HCT116 (cell line): ENCODE measurements at regions not wholly inside any gene's neighbourhood (a gene's known extent, or its start where the extent isn't known, plus 50 kb on each side); places are given as distances from the start of the nearest gene placed in this dataset.

Experiments
- ATAC-seq: fragments of 200-7000 bp; cut with Tn5 transposase; 2 replicates; pipeline ENCODE4 v1.9.1; 2020; ENCODE audit warnings: mild to moderate bottlenecking, moderate library complexity
- BruUV-seq: library from RNA; stranded (reverse); fragments of 400-500 nt; replicated peaks from 2 replicates; lab custom pipeline; 2021; lab: Mats Ljungman, UMichigan
- CTCF ChIA-PET: fragments of 300-600 bp; sonication (Branson Sonifier 250); formaldehyde crosslinking; loops from one replicate; lab custom pipeline; 2021; ENCODE audit warnings: antibody characterized with exemption; lab: Charles Lee
- POLR2A ChIA-PET: fragments of 300-600, 350-600 bp; sonication (Branson Sonifier 250); formaldehyde crosslinking; loops from one replicate; lab custom pipeline; 2021; ENCODE audit warnings: antibody characterized with exemption; lab: Charles Lee
- RAD21 ChIA-PET, 2 experiments: fragments of 300-600 bp; sonication (Branson Sonifier 250); formaldehyde crosslinking; loops; one replicate each; lab custom pipeline; 2023; ENCODE audit warnings: low total read pairs in 2 of 2; ENCODE audit not compliant: uncharacterized antibody in 2 of 2, unreplicated experiment in 2 of 2, low non-redundant PET in 1 of 2; lab: Charles Lee
- DNase-seq: peaks from one replicate; pipeline ENCODE4 v3.0.0-alpha.2; 2010; ENCODE audit warnings: low read depth, low spot score
- H2AFZ ChIP-seq: fragments of 200-600 bp; shearing (Covaris generic), sonication (generic); 2 replicates; pipeline ENCODE4 v1.6.1; 2017; ENCODE audit warnings: low read depth, mixed run types, mixed read lengths, antibody characterized with exemption, low read length; ENCODE audit not compliant: poor library complexity, severe bottlenecking
- H3K27ac ChIP-seq: 2 replicates; pipeline ENCODE4 v1.5.1; 2012; ENCODE audit warnings: low read depth, low read length
- H3K27me3 ChIP-seq: fragments of 200-600 bp; sonication (generic); 2 replicates; pipeline ENCODE4 v1.6.1; 2016; ENCODE audit warnings: mixed run types, low read length, mixed read lengths; ENCODE audit not compliant: insufficient read depth
- H3K36me3 ChIP-seq, 2 experiments: fragments of 200-500 bp in 1 of 2; fragments of 200-600 bp in 1 of 2; sonication (Bioruptor generic) in 1 of 2; sonication (generic) in 1 of 2; 2 replicates each; pipeline versions ENCODE4 v1.5.1 to v1.6.1; 2014 to 2016; ENCODE audit warnings: low read length in 2 of 2, inconsistent platforms in 1 of 2, mixed read lengths in 1 of 2, mixed run types in 1 of 2; ENCODE audit not compliant: insufficient read depth in 2 of 2, control insufficient read depth in 1 of 2
- H3K4me1 ChIP-seq, 2 experiments: fragments of 200-600 bp in 1 of 2; sonication (generic) in 1 of 2; 2 replicates each; pipeline versions ENCODE4 v1.5.1 to v1.6.1; 2012 to 2017; ENCODE audit warnings: low read length in 2 of 2, inconsistent platforms in 1 of 2, mild to moderate bottlenecking in 1 of 2, mixed read lengths in 1 of 2, mixed run types in 1 of 2, moderate library complexity in 1 of 2; ENCODE audit not compliant: insufficient read depth in 2 of 2, control insufficient read depth in 1 of 2
- H3K4me2 ChIP-seq: fragments of 200-600 bp; sonication (generic); 2 replicates; pipeline ENCODE4 v1.6.1; 2017; ENCODE audit warnings: mixed run types, low read length, mixed read lengths
- H3K4me3 ChIP-seq, 2 experiments: fragments of 200-600 bp in 1 of 2; sonication (generic) in 1 of 2; replicated peaks in 1 of 2; 2 replicates each; pipeline ENCODE4 v1.5.1; 2011 to 2016; ENCODE audit warnings: low read length in 2 of 2, control low read depth in 1 of 2, low read depth in 1 of 2, mild to moderate bottlenecking in 1 of 2, mixed read lengths in 1 of 2, mixed run types in 1 of 2
- H3K79me2 ChIP-seq: fragments of 200-600 bp; sonication (generic); 2 replicates; pipeline ENCODE4 v1.6.1; 2017; ENCODE audit warnings: mild to moderate bottlenecking, mixed run types, low read length, moderate library complexity, mixed read lengths; ENCODE audit not compliant: insufficient read depth
- H3K9ac ChIP-seq: fragments of 200-600 bp; sonication (generic); 2 replicates; pipeline ENCODE4 v1.6.1; 2016; ENCODE audit warnings: low read length, mixed read lengths
- H3K9me2 ChIP-seq: fragments of 200-600 bp; sonication (generic), shearing (Covaris generic); 2 replicates; pipeline ENCODE4 v1.6.1; 2017; ENCODE audit warnings: mixed run types, mild to moderate bottlenecking, moderate library complexity; ENCODE audit not compliant: insufficient read depth
- H3K9me3 ChIP-seq, 2 experiments: fragments of 200-500 bp in 1 of 2; fragments of 200-600 bp in 1 of 2; sonication (Bioruptor generic) in 1 of 2; sonication (generic) in 1 of 2; 2 replicates each; pipeline ENCODE4 v1.6.1; 2014 to 2017; ENCODE audit warnings: low read length in 2 of 2, mixed read lengths in 2 of 2, inconsistent platforms in 1 of 2, low read depth in 1 of 2, mild to moderate bottlenecking in 1 of 2, mixed run types in 1 of 2, moderate library complexity in 1 of 2; ENCODE audit not compliant: control insufficient read depth in 1 of 2, insufficient read depth in 1 of 2
- H4K20me1 ChIP-seq: fragments of 200-600 bp; sonication (generic), shearing (Covaris generic); 2 replicates; pipeline ENCODE4 v1.6.1; 2017; ENCODE audit warnings: mixed run types, mild to moderate bottlenecking, moderate library complexity; ENCODE audit not compliant: insufficient read depth
- ATF3 ChIP-seq: IDR thresholded peaks from 2 replicates; pipeline ENCODE4 v1.6.1; 2012
- CBX3 ChIP-seq: IDR thresholded peaks from 2 replicates; pipeline ENCODE4 v1.6.1; 2012; ENCODE audit warnings: low read depth
- CEBPB ChIP-seq: IDR thresholded peaks from 2 replicates; pipeline ENCODE4 v1.6.1; 2012; ENCODE audit warnings: low read depth
- CTCF ChIP-seq, 3 experiments: fragments of 200-600 bp in 1 of 3; sonication (generic) in 1 of 3; IDR thresholded peaks in 2 of 3; conservative IDR thresholded peaks in 1 of 3; 2 replicates each; pipeline ENCODE4 v1.5.1; 2012 to 2017; ENCODE audit warnings: low read depth in 2 of 3, low read length in 2 of 3, antibody characterized with exemption in 1 of 3, borderline replicate concordance in 1 of 3, control low read depth in 1 of 3, mild to moderate bottlenecking in 1 of 3, mixed read lengths in 1 of 3, mixed run types in 1 of 3, moderate library complexity in 1 of 3; ENCODE audit not compliant: insufficient read depth in 1 of 3
- EGR1 ChIP-seq: IDR thresholded peaks from 2 replicates; pipeline ENCODE4 v1.6.1; 2012; ENCODE audit warnings: low read depth
- ELF1 ChIP-seq: IDR thresholded peaks from 2 replicates; pipeline ENCODE4 v1.6.1; 2012; ENCODE audit warnings: low read depth, borderline replicate concordance
- EZH2phosphoT487 ChIP-seq: fragments of 200-600 bp; IDR thresholded peaks from 2 replicates; pipeline ENCODE4 v1.6.1; 2018; ENCODE audit warnings: antibody characterized with exemption, borderline replicate concordance
- FOSL1 ChIP-seq: IDR thresholded peaks from 2 replicates; pipeline ENCODE4 v1.6.1; 2012; ENCODE audit warnings: low read depth
- JUND ChIP-seq: IDR thresholded peaks from 2 replicates; pipeline ENCODE4 v1.6.1; 2012
- POLR2AphosphoS5 ChIP-seq: IDR thresholded peaks from 2 replicates; pipeline ENCODE4 v1.6.1; 2011; ENCODE audit warnings: mild to moderate bottlenecking, low read depth, low read length, moderate library complexity
- RAD21 ChIP-seq: IDR thresholded peaks from 2 replicates; pipeline ENCODE4 v1.6.1; 2012; ENCODE audit warnings: low read depth, mild to moderate bottlenecking
- REST ChIP-seq: IDR thresholded peaks from 2 replicates; pipeline ENCODE4 v1.6.1; 2012; ENCODE audit warnings: low read depth
- SIN3A ChIP-seq: IDR thresholded peaks from 2 replicates; pipeline ENCODE4 v1.6.1; 2012; ENCODE audit warnings: low read depth
- SP1 ChIP-seq: IDR thresholded peaks from 2 replicates; pipeline ENCODE4 v1.6.1; 2012; ENCODE audit warnings: low read depth
- TCF7L2 ChIP-seq: IDR thresholded peaks from 2 replicates; pipeline ENCODE4 v1.7.0; 2011; ENCODE audit warnings: borderline replicate concordance, inconsistent platforms; ENCODE audit not compliant: insufficient read depth, insufficient read length; ENCODE audit errors: extremely low read depth
- YY1 ChIP-seq: IDR thresholded peaks from 2 replicates; pipeline ENCODE4 v1.6.1; 2011; ENCODE audit warnings: low read length, low read depth, moderate library complexity, mild to moderate bottlenecking; ENCODE audit not compliant: insufficient replicate concordance; ENCODE audit errors: extremely low read depth
- ZFX ChIP-seq: fragments of 450-650 bp; IDR thresholded peaks from 2 replicates; pipeline ENCODE4 v1.6.1; 2017
- ZNF274 ChIP-seq: fragments of 200-500 bp; sonication (Bioruptor generic); IDR thresholded peaks from 2 replicates; pipeline ENCODE4 v1.6.1; 2014; ENCODE audit warnings: mild to moderate bottlenecking, low read depth, low read length, inconsistent platforms
- intact Hi-C: fragments of 100-400 bp; cut with micrococcal nuclease; formaldehyde crosslinking; loops from 2 replicates; pipeline ENCODE4 v1.10.0; 2022

- no peak for TF ChIP-seq ZNF274
- no peak for TF ChIP-seq CBX3
- no peak for TF ChIP-seq RAD21
These were observed 1154.6 kb downstream of the GALC start (continued) for GRCh38 chr14:86838363-86838762.

GRCh38 chr14:86826661-86827060, 1166.3 kb downstream of the GALC start:
- RAD21 ChIA-PET: no interaction called here
- no peak overlapping the region for H3K4me3 ChIP-seq
- DNase-seq (no peak), ATAC-seq (no peak)
- H4K20me1 ChIP-seq: no peaks in the 10 kb centered on the region
- no peak for TF ChIP-seq ATF3
- TF ChIP-seq CTCF (IDR thresholded peaks at IDR 0.05 in 2 of 3, conservative IDR thresholded peaks at IDR 0.05 in 1 of 3; ENCODE audit: borderline replicate concordance in 1 of 3, insufficient read depth in 1 of 3, low read depth in 2 of 3, low read length in 2 of 3): no peak
- TF ChIP-seq REST: no peak
- no peak for TF ChIP-seq ZFX
- TF ChIP-seq YY1: no peak
- no peak for TF ChIP-seq JUND
- TF ChIP-seq EGR1: no peak
- no peak for TF ChIP-seq SIN3A
- no peak for TF ChIP-seq EZH2phosphoT487
- no peak for TF ChIP-seq SP1
- no peak for TF ChIP-seq CEBPB
- TF ChIP-seq TCF7L2: no peak
- no peak for TF ChIP-seq CBX3
- no peak for TF ChIP-seq POLR2AphosphoS5
- no peak for TF ChIP-seq ELF1
- TF ChIP-seq RAD21: no peak
- no peak for TF ChIP-seq FOSL1
- TF ChIP-seq ZNF274: no peak
- POLR2A ChIA-PET: no interaction called here
- no peaks in the 10 kb centered on the region for H3K9me2 ChIP-seq
- intact Hi-C loops: no loop called here
- no peaks in the 10 kb centered on the region for H3K79me2 ChIP-seq
- no peaks in the 10 kb centered on the region for H3K4me1 ChIP-seq
- H3K4me2 ChIP-seq: no peak overlapping the region
- no peak overlapping the region for H3K9ac ChIP-seq
- H2AFZ ChIP-seq: no peak overlapping the region
- BruUV-seq: no TSS peak
- peaks cover 8 to 14% of the 10 kb centered on the region in 2 experiments; a peak in 2 of 4 replicates for H3K9me3 ChIP-seq
- H3K27me3 ChIP-seq: no peaks in the 10 kb centered on the region
- CTCF ChIA-PET: no interaction called here
- no peak overlapping the region for H3K27ac ChIP-seq
- no peaks in the 10 kb centered on the region for H3K36me3 ChIP-seq
